Suprapubic skin (tissue), 4 donors: ENCODE measurements at regions not wholly inside any gene's neighbourhood (a gene's known extent, or its start where the extent isn't known, plus 50 kb on each side); places are given as distances from the start of the nearest gene placed in this dataset.

Experiments
- DNase-seq, 2 donors: peaks; one replicate each; pipeline ENCODE4 v3.0.0-alpha.2; 2019; ENCODE audit warnings: low spot score in 2 of 2
- H3K27ac ChIP-seq: fragments of 200-600 bp; sonication (generic); one replicate; pipeline ENCODE4 v1.5.1; 2019
- H3K27me3 ChIP-seq: fragments of 200-600 bp; sonication (generic); one replicate; pipeline ENCODE4 v1.5.1; 2019
- H3K36me3 ChIP-seq: fragments of 200-600 bp; sonication (generic); one replicate; pipeline ENCODE4 v1.5.1; 2019
- H3K4me1 ChIP-seq: fragments of 200-600 bp; sonication (generic); one replicate; pipeline ENCODE4 v1.5.1; 2019
- H3K4me3 ChIP-seq: fragments of 200-600 bp; sonication (generic); one replicate; pipeline ENCODE4 v1.5.1; 2019; ENCODE audit warnings: mild to moderate bottlenecking
- H3K9me3 ChIP-seq: fragments of 200-600 bp; sonication (generic); one replicate; pipeline ENCODE4 v1.5.1; 2019
- EP300 ChIP-seq: sonication (generic); formaldehyde crosslinking; IDR thresholded peaks from one replicate; pipeline ENCODE4 v1.6.1; 2017; ENCODE audit warnings: antibody characterized with exemption
- POLR2A ChIP-seq, 2 donors: fragments of 450-650 bp; IDR thresholded peaks; one replicate each; pipeline ENCODE4 v1.6.1; 2017; ENCODE audit warnings: antibody characterized with exemption in 2 of 2, mild to moderate bottlenecking in 2 of 2, moderate library complexity in 2 of 2
- POLR2AphosphoS5 ChIP-seq, 3 donors: sonication (generic); formaldehyde crosslinking; IDR thresholded peaks; one replicate each; pipeline ENCODE4 v1.6.1; 2017; ENCODE audit warnings: antibody characterized with exemption in 3 of 3
- WGBS: methylation state at CpG from one replicate; pipeline ENCODE4 v1.1.5; 2018; 5-methylcytosine and 5-hydroxymethylcytosine counted together
- TF ChIP-seq, protein P1 (sequence below), 2 donors: fragments of 200-600 bp in 1 of 2; fragments of 450-650 bp in 1 of 2; sonication (generic) in 1 of 2; IDR thresholded peaks; one replicate each; pipeline ENCODE4 v1.5.1; 2016 to 2019; ENCODE audit warnings: antibody characterized with exemption in 2 of 2, mild to moderate bottlenecking in 1 of 2, moderate library complexity in 1 of 2

DNA sequence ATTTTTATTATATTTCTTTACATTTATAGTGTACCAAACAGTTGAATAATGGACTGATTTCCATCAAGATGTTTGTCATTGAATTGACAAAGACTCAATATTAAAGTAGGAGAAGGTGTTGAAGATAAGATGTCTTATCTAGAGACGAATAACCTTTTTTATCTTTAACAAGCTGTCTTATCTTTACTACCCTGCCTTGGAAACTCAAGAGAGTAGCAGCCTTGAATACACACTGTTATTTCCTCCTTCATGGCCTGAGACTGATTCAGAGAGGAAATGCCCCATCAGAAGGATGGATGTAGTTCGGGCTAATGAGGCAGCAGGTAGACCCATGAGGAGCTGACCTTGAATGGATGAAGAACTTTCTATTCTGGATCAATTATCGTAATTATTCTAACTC lies 365.1 kb upstream of the SEMA6D start:
- no peaks in the 10 kb centered on the region for H3K36me3 ChIP-seq
- no peak overlapping the region for H3K27ac ChIP-seq
- no peak for DNase-seq
- 85% methylated on average over 3 of the region's 3 CpGs for WGBS
- no peak overlapping the region for H3K4me3 ChIP-seq
- H3K9me3 ChIP-seq, result no peaks in the 10 kb centered on the region
- H3K4me1 ChIP-seq, result no peaks in the 10 kb centered on the region
- no peaks in the 10 kb centered on the region for H3K27me3 ChIP-seq
- no peak for TF ChIP-seq POLR2AphosphoS5 (IDR thresholded peaks at IDR 0.05)
- no peak for TF ChIP-seq EP300
- TF ChIP-seq, protein P1, sequence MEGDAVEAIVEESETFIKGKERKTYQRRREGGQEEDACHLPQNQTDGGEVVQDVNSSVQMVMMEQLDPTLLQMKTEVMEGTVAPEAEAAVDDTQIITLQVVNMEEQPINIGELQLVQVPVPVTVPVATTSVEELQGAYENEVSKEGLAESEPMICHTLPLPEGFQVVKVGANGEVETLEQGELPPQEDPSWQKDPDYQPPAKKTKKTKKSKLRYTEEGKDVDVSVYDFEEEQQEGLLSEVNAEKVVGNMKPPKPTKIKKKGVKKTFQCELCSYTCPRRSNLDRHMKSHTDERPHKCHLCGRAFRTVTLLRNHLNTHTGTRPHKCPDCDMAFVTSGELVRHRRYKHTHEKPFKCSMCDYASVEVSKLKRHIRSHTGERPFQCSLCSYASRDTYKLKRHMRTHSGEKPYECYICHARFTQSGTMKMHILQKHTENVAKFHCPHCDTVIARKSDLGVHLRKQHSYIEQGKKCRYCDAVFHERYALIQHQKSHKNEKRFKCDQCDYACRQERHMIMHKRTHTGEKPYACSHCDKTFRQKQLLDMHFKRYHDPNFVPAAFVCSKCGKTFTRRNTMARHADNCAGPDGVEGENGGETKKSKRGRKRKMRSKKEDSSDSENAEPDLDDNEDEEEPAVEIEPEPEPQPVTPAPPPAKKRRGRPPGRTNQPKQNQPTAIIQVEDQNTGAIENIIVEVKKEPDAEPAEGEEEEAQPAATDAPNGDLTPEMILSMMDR (IDR thresholded peaks at IDR 0.05), result no peak
- no peak for TF ChIP-seq POLR2A (IDR thresholded peaks at IDR 0.05)

DNA sequence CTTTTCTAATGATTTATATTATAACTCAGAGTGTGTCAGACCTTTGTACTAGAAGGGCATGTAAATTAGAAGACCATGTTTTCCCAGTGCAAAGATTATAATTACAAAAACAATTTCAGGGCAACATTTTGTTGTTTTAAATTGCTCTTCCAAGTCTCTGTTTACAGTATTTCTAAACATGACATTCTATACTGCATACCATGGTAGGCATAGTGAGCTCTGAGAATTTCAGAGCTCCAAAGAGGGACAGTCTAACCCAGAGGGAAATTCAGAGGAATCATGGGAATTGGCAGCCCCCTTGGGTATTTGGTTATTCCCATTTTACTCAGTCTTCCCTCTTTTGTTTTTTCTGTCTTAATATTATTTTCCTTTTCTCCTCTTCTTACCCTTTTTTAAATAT lies 361.5 kb upstream of the SEMA6D start:
- Histone ChIP-seq H3K27me3 (no peaks in the 10 kb centered on the region), H3K4me3 (no peak overlapping the region), H3K9me3 (no peaks in the 10 kb centered on the region)

DNA sequence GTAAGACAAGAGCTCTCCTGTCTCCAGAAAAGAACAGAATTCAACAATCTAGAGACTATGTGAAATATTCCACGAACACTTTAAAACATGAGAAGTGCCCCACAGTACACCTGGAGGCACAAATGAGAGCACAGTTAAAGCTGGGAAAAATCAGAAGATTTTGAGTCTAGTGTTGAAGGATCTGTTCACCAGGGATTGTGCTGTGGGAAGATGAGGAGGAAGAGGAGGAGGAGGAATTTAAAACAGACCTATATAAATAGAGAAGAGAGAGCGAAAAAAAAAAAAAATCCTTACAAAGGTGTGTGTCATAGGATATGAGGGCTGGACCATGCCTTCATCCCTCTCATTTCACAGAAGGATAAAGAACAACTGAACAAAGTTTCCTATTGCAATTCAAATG lies 361.0 kb upstream of the SEMA6D start:
- Histone ChIP-seq H3K9me3 (no peaks in the 10 kb centered on the region), H3K36me3 (no peaks in the 10 kb centered on the region), H3K27me3 (no peaks in the 10 kb centered on the region), H3K4me1 (no peaks in the 10 kb centered on the region), H3K4me3 (no peak overlapping the region), H3K27ac (no peak overlapping the region)
- DNase-seq, result no peak
- TF ChIP-seq EP300 (no peak), POLR2AphosphoS5 (IDR thresholded peaks at IDR 0.05) (no peak), POLR2A (IDR thresholded peaks at IDR 0.05) (no peak)
- TF ChIP-seq, protein P1 (IDR thresholded peaks at IDR 0.05), result no peak
- 91% methylated on average over 2 of the region's 2 CpGs for WGBS

More for the DNA sequence above, 361.5 kb upstream of the SEMA6D start:
- H3K36me3 ChIP-seq, result no peaks in the 10 kb centered on the region
- TF ChIP-seq, protein P1 (IDR thresholded peaks at IDR 0.05), result no peak
- TF ChIP-seq POLR2A (IDR thresholded peaks at IDR 0.05) (no peak), EP300 (no peak)
- H3K27ac ChIP-seq, result no peak overlapping the region
- no peaks in the 10 kb centered on the region for H3K4me1 ChIP-seq
- no peak for DNase-seq

DNA sequence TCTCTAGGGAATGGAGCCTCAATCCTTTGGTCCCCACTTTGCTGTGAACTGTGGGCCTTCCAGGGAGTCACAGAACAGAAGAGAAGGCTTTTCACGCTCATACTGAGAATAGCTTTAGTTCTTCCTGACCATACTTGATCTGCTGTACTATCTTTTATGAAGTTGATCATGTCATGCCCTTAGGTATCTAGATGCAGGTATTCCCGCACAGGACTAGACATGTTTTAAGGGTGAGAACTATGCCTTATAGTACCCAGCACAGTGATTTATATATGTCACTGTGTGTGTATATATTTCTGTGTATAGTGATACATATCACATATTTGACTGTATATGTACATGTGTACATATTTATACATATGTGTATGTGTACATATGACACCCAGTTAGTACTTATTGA lies 358.4 kb upstream of the SEMA6D start:
- WGBS, result 76% methylated on average over 2 of the region's 2 CpGs
- no peaks in the 10 kb centered on the region for H3K9me3 ChIP-seq
- TF ChIP-seq, protein P1 (IDR thresholded peaks at IDR 0.05), result no peak
- no peak for TF ChIP-seq POLR2A (IDR thresholded peaks at IDR 0.05)
- no peak for TF ChIP-seq POLR2AphosphoS5 (IDR thresholded peaks at IDR 0.05)

DNA sequence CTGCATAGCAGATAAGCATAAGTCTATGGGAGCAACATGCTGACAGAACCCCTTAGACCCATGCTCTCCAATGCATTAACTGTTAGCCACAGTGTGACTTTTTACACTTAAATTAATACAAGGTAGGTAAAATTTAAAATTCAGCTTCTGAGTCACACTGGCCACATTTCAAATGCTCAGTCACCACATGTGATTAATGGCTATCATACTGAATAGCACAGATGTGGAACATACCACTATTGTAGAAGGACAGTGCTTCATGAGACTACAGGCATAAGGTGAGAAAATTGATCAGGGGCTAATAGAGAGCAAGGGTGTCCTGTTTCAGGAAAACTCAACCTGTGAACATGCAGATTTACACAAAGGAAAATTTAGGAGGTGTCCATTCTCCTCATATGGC lies 357.0 kb upstream of the SEMA6D start:
- TF ChIP-seq, protein P1 (IDR thresholded peaks at IDR 0.05), result no peak
- TF ChIP-seq POLR2A (IDR thresholded peaks at IDR 0.05) (no peak), EP300 (no peak), POLR2AphosphoS5 (IDR thresholded peaks at IDR 0.05) (no peak)
- no peak for DNase-seq
- H3K4me3 ChIP-seq, result no peak overlapping the region
- no peaks in the 10 kb centered on the region for H3K4me1 ChIP-seq
- no peaks in the 10 kb centered on the region for H3K9me3 ChIP-seq
- H3K36me3 ChIP-seq, result no peaks in the 10 kb centered on the region
- no peaks in the 10 kb centered on the region for H3K27me3 ChIP-seq
- no peak overlapping the region for H3K27ac ChIP-seq

More for the DNA sequence above, 358.4 kb upstream of the SEMA6D start:
- Histone ChIP-seq H3K27me3 (no peaks in the 10 kb centered on the region), H3K4me3 (no peak overlapping the region), H3K36me3 (no peaks in the 10 kb centered on the region), H3K4me1 (no peaks in the 10 kb centered on the region), H3K27ac (no peak overlapping the region)
- no peak for DNase-seq
